Activated T-cell treated with anti-CD3 and anti-CD28 coated beads for 48 hours (primary cell): ENCODE measurements at regions not wholly inside any gene's neighbourhood (a gene's known extent, or its start where the extent isn't known, plus 50 kb on each side); places are given as distances from the start of the nearest gene placed in this dataset.
A peak's percentile ranks its signal among the peaks of the same experiment; 100 is the strongest.
"Not testable (repeated sequence)": the region's sequence is repeated elsewhere in the genome, so short reads cannot be mapped to it uniquely, and the experiment has no call there.

ENCODE experiments used
- DNase-seq: peaks from one replicate; pipeline ENCODE4 v3.0.0-alpha.2; 2020; ENCODE audit warnings: low read depth

DNA sequence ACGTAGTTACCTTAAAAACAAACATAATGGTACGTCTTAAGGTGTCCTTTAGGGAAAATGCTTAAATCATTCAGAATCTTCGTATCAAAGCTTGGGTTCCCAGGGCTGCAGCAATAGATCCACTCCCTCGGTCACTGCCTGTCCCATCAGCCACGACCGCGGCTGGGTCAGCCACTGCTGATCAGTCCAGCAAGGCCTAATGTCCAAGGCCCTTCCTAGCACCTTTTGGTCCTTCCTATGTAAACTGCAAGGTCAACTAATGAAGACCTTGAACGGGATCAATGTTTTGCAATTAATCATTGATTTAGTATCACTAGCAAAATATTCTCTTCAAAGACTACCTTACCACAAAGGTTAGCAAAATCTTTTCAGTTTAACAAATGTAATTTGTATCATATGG, 122.2 kb upstream of the IGF1R start:
- DNase-seq: no peak

DNA sequence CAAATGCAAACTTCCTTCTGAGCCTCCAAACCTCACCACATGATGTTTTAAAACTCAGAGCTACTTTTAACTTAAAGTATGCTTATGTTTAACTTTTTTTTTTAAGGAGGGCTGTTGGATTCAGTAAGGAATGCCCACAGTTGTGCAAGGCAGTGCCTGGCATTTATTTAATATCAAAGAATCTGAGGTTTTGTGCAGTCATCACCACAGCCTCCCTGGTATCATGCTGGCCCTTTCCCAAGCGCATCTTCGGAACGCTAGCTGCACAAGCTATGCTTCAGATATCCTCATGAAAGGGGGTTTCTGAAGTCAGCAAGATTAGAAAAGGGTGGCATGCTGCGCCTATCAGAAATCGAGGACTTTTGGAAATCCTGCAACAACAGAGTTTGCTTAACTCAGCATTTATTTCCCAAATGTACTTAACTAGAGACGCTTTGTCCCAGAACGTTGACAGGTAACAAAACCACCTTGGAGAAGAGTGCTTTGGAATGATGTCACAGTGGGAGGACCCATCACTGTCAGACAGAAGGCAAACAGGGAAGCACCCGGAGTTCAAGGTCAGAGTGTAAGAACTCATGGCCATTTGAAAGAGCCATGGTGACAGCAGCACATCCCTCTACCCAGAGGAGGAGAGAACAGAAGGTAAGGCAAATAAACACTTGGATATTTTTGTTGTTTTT, 120.2 kb upstream of the IGF1R start:
- DNase-seq: no peak

DNA sequence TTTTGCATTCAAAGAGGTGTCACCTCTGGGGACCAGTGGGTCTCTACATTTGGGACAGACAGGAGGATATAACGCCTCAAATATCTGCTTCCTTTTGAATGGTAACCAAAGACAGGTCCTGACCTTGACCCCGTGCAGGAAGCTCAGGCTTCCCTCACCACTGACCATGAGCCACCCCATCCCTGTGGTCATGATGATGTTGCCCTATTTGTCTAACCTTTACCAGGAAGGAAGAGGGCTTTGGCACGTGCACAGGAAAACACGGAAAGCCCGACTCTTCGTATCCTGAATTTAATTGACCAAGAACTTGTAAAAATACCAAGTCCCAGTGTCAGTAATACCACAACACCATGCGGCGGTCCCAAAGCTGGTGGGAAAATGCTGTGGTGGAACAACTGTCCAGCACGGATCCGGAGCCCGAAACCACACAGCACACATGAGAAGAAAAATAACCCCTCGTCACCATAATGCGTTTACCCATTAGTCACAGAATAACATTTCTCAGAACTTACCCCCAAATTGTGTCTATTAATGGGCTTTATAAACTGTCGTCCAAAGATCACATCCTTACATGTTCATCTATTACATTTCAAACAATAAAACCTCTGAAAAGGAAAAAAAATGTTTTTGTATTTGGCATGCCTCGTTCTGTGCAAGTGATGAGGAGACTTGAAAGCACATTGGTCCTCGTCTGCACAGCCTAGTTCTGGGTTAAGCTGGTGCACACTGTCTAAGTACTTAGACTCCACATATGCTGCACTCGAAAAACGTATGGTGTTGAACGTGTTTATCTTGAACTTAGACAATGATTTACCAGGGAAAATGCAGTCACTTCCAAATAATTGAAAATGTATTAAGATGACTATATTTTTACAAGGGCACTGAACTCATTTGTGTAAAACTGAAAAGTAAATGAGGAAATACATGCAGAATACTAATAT, 118.9 kb upstream of the IGF1R start:
- no peak for DNase-seq

DNA sequence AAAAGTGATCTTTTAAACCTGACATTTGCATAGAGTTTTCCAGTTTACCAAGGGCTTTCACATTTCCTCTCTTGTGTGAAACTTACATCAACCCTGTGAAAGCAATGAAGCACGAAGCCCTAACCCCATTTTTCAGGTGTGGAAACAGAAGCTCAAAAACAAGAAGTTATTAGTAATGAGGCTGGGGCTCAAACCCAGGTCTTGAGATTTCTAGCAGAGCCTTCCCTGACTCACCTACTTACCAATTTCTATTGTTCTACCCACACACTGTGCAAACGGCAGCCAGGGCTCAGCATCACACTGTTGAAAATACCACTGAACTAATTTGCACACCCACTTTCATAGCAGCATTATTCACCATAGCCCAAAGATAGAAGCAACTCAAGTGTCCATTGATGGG, 117.8 kb upstream of the IGF1R start:
- no peak for DNase-seq

DNA sequence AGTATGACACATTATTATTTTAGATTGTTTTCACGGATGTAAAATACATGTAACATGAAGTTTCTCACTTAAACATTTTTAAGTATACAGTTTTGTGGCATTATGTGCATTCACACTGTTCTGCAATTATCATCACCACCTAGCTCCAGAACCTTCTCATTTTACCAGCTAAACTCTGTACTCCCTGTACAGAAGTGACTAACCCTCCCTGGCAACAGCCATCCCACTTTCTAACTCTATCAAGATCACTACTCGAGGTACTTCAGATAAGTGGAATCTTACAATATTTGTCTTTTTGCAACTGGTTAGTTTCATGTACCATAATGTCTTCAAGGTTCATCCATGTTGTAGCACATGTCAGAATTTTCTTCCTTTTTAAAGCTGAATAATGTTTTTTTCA, 116.3 kb upstream of the IGF1R start:
- no peak for DNase-seq

DNA sequence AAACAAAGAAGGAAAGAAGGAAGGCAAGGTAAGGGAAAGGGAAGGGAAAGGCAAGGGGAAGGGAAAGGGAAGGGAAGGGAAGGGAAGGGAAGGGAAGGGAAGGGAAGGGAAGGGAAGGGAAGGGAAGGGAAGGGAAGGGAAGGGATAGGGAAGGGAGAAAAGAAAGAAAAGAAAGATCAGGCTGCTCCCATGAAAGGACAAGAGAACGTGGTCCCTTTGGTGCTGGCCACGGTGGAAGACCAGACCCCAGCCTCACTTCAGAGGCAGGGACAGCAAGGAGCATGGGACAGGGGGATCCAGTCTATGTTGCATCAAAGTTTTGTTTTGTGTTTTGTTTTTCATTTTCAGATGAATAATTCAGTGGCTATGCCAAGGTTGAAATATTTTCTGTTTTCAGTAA, 111.4 kb upstream of the IGF1R start:
- DNase-seq: no peak

DNA sequence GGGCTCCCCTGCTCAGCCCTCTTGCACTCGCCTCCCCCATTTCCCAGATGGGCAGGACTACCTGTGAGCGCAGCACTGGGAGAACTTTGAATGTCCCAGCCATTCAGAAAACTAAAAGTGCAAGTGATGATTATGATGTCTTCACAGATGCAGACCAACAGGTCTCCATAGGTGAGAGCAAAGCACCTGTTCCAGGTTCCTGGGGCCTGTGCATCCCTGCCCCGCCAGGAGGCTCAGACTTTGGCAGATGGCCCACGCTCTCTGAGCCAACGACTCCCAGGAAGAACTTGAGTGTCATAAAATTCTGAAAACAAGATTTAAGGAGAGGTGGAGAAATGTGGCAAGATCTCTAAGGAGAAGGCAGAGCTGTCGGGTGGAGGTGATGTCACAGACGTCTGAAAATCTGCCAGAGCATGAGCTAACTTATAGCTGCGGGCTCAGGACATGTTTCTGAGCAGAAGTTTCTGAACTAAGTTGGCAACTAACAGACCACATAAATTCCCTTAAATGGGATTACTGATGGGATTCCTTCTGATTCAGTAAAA, 110.8 kb upstream of the IGF1R start:
- DNase-seq: no peak

DNA sequence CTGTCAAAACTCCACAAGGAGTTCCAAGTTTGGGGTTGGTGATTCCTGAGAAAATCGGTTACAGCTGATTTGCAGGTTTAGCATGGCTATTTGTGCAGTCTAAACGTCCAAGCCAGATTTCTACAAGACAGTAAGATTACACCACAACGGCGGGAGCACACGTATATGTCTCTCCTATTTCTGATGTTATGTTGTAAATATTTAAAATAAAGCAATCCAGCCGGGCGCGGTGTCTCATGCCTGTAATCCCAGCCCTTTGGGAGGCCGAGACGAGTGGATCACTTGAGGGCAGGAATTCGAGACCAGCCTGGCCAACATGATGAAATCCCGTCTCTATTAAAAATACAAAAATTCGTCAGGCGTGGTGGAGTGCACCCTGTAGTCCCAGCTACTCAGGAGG, 106.8 kb upstream of the IGF1R start:
- DNase-seq: no peak

DNA sequence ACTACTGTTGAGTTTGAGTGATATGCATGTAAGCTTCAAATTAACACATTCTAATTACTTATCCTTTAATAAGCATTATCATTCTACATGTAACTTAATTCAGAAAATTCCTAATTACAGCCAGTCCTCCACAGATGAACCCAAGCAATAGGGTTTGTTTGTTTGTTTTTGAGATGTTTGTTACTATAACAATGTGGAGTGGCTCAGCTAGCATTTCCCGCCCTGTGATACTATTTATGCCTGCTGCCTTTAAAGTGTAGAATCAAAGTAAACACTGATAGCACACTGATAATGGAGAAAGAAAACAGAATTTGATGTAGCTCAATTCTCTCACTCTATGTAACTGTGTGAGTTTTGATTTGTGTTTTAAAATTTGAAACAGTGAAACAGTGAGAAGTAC, 105.1 kb upstream of the IGF1R start:
- no peak for DNase-seq

DNA sequence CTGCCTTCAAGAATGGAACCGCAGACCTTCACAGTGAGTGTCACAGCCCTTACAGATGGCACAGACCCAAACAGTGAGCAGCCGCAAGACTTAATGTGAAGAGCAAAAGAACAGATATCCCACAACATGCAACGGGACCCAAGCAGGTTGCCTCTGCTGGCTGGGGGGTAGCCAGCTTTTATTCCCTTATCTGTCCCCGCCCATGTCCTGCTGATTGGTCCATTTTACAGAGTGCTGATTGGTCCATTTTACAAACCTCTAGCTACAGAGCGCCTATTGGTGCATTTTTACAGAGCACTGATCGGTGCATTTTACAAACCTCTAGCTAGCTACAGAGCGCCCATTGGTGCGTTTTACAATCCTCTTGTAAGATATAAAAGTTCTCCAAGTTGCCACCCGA, 102.0 kb upstream of the IGF1R start:
- no peak for DNase-seq

DNA sequence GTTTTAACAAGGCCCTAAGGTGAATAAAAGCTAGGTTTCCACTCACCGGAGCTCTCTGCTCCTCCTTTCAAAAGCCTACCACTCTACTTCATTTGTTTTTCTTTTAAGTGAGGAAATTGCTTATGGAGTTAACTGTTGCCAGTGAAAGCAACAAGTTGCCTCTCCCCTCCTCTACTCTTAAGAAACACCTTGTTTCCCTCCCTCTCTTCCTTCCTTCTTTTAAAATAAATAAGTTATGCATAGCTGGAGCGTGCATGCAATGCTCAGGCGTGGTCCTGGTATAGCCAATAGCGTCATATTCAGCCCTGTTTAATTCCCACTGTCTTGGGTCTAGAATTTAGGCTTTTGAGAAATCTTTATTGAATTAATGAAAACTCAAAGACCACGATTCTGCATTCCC, 101.1 kb upstream of the IGF1R start:
- no peak for DNase-seq

DNA sequence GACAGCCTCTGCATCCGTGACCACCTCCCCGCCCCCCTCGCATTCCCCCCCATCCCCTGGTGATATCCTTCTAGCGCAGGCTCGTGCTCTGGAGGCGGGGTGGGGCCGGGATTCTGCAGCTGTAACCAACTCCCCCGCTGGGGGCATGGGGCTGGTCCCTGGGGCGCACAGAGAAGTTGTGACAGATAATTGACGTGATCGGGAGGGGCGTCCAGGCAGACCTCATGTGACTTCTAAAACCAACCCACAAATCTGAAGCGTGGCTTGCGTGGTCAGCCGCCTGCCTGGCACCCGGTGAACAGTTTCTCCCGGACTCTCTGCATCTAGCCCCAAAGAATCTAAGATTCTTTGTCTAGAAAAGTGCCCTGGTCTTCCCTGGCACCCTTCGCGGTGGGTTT, 100.6 kb upstream of the IGF1R start:
- peak; percentile 5 for DNase-seq

DNA sequence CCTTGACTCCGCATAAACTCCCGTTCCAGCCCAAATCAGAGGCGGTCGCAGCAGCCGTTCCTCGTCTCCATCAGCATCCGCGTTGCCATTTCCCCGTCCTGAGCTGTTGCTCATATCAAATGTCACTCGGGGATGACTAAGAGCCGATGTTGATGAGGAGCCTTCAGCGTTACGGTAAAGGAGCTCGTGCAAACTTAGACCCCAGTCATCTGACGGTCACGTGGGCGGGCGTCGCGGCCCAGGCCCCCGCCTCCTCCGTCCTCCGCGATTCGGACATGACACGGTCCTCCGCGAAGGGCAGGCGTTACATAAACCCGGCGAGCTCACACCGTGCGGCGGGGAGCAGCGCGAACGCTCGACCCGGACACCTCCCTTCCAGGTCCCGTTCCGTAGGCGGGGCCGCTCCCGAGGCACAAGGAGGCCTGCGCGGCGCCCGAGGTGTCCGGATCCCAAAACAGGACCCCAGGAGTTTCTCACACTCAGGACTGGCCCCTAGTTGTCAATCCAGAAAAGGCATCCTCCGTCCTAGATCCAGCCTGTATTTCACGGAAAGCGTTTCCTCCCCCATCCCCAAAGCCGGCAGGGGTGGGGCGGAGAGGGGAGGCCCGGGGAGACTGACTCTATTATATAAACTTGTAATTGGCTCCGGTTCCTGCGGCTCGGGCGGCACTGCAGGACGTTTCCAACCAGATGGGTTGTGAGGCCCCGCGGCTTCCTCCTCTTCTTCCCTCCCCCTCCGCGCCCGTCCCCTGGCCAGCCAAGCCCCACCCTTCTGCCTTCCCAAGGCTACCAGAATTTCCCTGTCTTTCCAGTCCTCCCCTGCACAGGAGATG, 100.0 kb upstream of the IGF1R start:
- DNase-seq: peak; percentile 47

DNA sequence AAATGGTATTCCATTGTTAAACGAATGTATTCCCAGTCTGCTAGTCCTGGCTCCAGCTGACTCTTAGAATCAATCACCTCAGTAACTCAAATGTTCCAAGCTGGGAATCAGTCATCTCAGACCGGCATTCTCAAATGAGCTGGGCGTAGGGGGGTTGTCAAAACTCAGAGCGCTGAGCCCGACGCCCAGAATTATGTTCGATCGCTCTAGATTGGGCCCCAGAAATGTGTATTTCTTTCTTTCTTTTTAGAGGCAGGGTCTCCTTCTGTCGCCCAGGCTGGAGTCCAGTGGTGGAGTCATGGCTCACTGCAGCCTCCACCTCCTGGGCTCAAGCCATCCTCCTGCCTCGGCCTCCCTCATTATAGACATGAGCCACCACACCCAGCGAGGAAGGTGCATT, 99.3 kb upstream of the IGF1R start:
- DNase-seq: no peak

DNA sequence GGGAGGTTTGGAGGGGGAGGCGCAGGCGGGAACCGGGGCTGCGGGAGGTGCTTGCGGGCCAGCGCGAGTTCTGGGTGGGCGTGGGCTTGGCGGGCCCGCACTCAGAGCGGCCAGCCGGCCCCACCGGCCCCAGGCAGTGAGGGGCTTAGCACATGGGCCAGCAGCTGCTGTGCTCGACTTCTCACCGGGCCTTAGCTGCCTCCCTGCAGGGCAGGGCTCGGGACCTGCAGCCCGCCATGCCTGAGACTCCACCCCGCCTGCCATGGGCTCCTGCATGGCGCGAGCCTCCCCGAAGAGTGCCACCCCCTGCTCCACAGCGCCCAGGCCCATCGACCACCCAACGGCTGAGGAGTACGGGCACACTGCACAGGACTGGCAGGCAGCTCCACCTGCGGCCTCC, 98.6 kb upstream of the IGF1R start:
- no peak for DNase-seq

DNA sequence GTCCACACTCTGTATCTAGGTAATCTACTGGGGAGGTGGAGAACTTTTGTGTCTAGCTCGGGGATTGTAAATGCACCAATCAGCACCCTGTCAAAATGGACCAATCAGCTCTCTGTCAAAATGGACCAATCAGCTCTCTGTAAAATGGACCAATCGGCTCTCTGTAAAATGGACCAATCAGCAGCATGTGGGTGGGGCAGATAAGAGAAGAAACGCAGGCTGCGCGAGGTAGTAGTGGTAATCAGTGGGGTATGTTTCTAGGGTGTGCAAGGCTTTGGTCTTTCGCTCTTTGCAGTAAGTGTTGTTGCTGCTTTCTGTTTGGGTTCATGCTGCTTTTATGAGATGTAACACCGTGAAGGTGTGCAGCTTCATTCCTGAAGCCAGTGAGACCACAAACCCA, 98.0 kb upstream of the IGF1R start:
- DNase-seq: not testable (repeated sequence)

DNA sequence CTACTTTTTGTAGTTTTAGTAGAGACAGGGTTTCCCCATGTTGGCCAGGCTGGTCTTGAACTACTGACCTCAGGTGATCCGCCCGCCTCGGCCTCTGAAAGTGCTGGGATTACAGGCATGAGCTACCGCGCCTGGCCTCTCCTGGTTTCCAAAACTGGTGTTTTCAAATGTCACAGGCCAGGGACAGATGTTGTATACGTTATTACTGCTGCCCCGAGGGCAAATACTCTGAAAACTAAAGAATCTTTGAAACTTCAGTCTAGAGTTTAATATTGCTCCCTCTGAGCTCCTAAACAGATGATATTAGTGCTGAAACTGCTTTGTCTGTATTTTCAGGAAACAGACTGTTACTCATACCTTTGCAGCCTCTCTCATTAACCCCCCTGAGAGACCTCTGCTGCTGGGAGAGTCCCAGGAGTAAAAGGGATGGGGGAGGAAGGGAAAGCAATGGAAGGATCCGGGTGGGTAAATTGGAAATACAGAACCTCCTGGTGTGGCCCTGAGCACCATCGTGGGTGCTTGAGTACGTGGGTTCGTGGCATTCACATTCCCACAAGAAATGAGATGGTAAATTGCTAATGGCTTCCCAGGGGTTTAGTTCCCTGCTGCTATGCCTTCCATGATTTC, 96.3 kb upstream of the IGF1R start:
- no peak for DNase-seq

DNA sequence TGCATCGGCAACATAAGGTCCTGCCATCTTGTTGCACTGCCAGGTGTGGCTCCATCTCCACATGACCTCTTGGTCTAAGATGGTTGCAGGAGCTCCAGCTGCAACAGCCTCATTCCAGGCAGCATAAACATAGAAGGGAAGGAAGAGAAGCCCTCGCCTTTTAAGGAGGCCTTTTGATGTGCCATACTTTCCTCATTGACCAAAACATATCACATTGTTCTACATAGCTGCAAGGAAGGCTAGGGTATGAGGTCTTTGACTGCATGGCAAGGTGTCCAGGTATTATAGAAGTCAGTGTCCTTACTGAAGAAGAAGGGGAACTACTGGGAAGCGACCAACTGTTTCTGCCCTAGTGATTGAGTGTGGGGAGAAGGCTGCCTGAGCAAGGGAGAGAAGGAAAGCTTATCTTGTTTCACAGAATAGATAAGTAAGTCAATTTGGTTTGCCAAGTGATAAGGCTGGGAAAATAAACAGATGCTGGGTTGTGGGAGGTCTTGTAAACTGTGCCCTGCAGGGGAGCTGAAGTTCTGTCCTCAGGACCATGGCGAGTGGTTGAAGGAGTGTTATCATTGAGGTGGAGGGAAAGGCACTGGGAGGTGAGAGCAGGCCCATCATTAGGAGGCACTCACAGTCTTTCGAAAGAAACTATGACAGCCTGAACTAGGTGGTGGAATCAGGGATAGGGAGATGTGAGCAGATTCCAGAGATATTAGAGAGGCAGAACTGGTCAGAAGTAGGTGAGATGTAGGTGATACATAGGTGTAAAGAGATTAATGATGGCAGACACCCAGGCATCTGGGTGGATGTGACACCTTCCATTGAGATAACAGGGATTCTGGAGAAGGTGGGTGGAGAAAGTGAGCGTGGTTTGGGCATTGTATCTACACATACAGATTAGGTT, 93.8 kb upstream of the IGF1R start:
- no peak for DNase-seq

DNA sequence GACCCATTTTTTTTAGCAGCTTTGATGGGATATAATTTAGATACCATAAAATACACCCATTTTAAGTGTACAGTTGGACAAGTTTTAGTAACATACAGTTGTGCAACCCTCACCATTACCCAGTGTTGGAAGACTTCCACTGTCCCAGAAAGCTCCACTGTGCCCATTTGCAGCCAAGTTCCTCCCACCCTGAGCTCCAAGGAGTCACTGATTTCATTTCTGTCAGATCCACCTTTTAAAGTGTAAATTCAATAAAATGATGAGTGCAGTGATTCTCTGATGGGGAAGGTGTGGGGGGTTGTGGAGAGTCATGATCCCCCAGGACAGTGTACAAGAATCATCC, 93.2 kb upstream of the IGF1R start:
- no peak for DNase-seq

DNA sequence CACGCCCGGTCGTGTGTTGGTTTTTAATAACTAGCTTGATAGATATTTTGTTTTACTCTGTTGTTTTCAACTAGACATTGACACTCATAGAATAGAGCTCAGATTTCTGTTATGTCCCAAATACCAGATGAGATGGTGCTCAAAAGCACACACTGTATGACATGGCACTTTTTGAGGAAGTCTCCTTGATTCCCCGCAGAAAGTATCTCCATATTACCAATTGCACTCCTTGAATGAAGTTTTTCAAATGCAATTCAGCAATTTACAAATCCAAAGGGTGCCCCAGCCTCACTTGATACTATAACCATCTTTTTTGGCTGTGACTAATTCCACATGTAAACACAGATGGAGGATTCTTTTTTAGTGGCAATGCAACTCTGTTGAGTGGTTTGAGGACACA, 92.0 kb upstream of the IGF1R start:
- no peak for DNase-seq

DNA sequence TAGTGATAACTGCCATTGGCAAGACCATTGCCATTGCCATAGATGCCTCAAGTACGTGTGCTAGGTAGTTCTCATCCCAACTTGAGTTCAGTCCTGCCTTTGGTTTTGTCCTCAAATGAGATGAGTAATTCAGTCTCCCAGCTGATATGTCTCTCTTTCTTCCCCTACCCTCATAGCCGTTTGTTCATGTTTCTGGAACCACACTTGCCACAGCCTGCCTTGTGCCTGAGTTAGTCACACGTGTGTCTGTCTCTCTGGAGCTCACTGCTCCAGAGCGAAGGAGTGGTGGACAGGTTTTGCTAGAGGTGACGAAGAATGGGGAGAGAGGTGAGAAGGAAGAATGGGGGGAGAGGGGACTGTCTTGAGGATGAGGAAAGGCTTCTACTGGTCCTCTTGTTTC, 88.0 kb upstream of the IGF1R start:
- no peak for DNase-seq
